Nephron (organoid): ENCODE measurements at regions not wholly inside any gene's neighbourhood (a gene's known extent, or its start where the extent isn't known, plus 50 kb on each side); places are given as distances from the start of the nearest gene placed in this dataset.
A peak's percentile ranks its signal among the peaks of the same experiment; 100 is the strongest.

ENCODE experiments used
- H3K27ac Mint-ChIP-seq, 3 experiments: 2 replicates each; pipeline ENCODE4 v1.8.0; 2020; ENCODE audit warnings: mixed read lengths in 3 of 3, mild to moderate bottlenecking in 2 of 3, moderate library complexity in 1 of 3
- H3K27me3 Mint-ChIP-seq: 2 replicates; pipeline ENCODE4 v1.8.0; 2021; ENCODE audit warnings: low read depth, mild to moderate bottlenecking, moderate library complexity, mixed read lengths
- H3K36me3 Mint-ChIP-seq: 2 replicates; pipeline ENCODE4 v1.8.0; 2020; ENCODE audit warnings: low read depth, mixed read lengths
- H3K4me1 Mint-ChIP-seq: 2 replicates; pipeline ENCODE4 v1.8.0; 2020; ENCODE audit warnings: mixed read lengths
- H3K4me3 Mint-ChIP-seq, 3 experiments: 2 replicates each; pipeline ENCODE4 v1.8.0; 2020; ENCODE audit warnings: mild to moderate bottlenecking in 3 of 3, mixed read lengths in 3 of 3, moderate library complexity in 2 of 3
- H3K9me3 Mint-ChIP-seq: 2 replicates; pipeline ENCODE4 v1.8.0; 2020; ENCODE audit warnings: mixed read lengths
- CTCF ChIP-seq, 3 experiments: fragments of 200-600 bp; sonication (generic); IDR thresholded peaks; one replicate each; pipeline ENCODE4 v1.5.0; 2021; ENCODE audit warnings: antibody characterized with exemption in 3 of 3; ENCODE audit not compliant: unreplicated experiment in 3 of 3

DNA sequence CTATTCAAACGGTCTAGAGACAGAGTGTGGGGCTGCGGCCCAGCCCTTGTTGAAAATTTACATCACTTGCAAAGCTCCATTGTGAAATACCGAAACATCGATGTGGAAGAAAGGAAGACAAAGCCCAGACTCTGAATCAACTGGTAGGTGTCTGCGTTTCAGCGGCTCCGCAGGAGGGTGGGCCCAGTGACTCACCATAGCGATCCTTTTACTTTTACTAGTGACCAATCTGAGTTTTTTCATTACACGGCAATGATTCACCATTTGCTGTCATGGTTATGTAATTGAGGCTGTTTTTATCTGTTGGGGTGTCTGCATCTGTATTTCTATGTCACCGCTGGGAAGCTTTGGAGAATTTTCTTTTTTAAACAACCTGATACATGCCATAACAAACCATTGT is 66.6 kb upstream of the ODC1 start:
- H3K36me3 Mint-ChIP-seq, result peaks cover 9% of the 10 kb centered on the region
- H3K9me3 Mint-ChIP-seq, result peaks cover 25% of the 10 kb centered on the region
- TF ChIP-seq CTCF (IDR thresholded peaks at IDR 0.05; ENCODE audit: unreplicated experiment in 3 of 3), result no peak
- H3K27me3 Mint-ChIP-seq, result peaks cover 7% of the 10 kb centered on the region
- no peaks in the 10 kb centered on the region for H3K4me1 Mint-ChIP-seq
- H3K4me3 Mint-ChIP-seq, result no peak overlapping the region
- no peak overlapping the region for H3K27ac Mint-ChIP-seq

DNA sequence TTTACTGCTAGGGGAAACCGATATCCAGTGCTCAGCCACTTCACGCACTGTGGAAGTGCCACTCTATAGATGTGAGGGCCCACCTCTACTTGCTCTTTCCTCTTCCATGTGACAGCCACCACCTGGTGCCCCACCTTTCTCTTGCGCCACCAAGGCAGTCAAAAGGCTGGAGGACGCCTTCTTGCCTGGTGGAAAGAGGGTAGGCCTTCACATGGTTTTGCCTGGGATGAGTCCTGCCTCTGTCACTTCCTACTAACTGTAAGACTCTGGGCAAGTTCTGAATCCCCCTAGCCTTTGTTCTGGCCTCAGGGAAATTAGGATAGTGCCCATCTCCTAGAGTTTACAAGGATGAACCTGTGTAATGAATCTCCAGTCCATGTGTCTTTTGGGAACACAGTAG is 66.1 kb upstream of the ODC1 start:
- peaks cover 7% of the 10 kb centered on the region for H3K27me3 Mint-ChIP-seq
- peaks cover 9% of the 10 kb centered on the region for H3K36me3 Mint-ChIP-seq
- H3K4me3 Mint-ChIP-seq, result no peak overlapping the region

GRCh38 chr2:10513201-10513600 is 65.1 kb upstream of the ODC1 start:
- no peak for TF ChIP-seq CTCF (IDR thresholded peaks at IDR 0.05; ENCODE audit: unreplicated experiment in 3 of 3)

More for the DNA sequence above, 66.1 kb upstream of the ODC1 start:
- no peak for TF ChIP-seq CTCF (IDR thresholded peaks at IDR 0.05; ENCODE audit: unreplicated experiment in 3 of 3)
- Mint-ChIP-seq H3K4me1 (no peaks in the 10 kb centered on the region), H3K9me3 (peaks cover 25% of the 10 kb centered on the region), H3K27ac (no peak overlapping the region)

GRCh38 chr2:10508038-10508437 is 59.9 kb upstream of the ODC1 start:
- H3K36me3 Mint-ChIP-seq, result no peaks in the 10 kb centered on the region
- no peak for TF ChIP-seq CTCF (IDR thresholded peaks at IDR 0.05; ENCODE audit: unreplicated experiment in 3 of 3)
- H3K4me3 Mint-ChIP-seq, result no peak overlapping the region

More at GRCh38 chr2:10513201-10513600, 65.1 kb upstream of the ODC1 start:
- no peak overlapping the region for H3K27ac Mint-ChIP-seq
- H3K4me1 Mint-ChIP-seq, result no peaks in the 10 kb centered on the region
- H3K9me3 Mint-ChIP-seq, result peaks cover 25% of the 10 kb centered on the region
- H3K36me3 Mint-ChIP-seq, result peaks cover 9% of the 10 kb centered on the region
- no peak overlapping the region for H3K4me3 Mint-ChIP-seq
- peaks cover 7% of the 10 kb centered on the region for H3K27me3 Mint-ChIP-seq

DNA sequence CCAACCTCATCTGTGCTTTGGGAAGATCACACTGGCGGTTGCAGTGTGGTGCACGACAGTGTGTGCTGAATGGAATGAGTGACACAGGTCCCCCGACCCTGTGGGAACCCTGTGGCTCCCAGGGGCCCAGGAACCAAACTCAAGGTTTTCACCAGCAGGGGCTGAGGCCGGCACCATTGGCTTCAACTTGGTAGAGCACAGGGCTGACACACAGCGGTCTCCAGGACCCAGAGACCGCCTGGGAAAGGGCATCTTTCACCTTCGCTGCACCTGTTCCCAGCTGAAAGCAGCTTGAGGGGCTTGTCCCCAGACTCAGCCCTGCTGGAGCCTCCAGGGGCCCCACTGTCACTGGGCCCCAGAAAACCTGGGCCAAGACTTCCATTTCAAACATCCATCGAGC is 59.0 kb upstream of the ODC1 start:
- peaks cover 8% of the 10 kb centered on the region for H3K4me1 Mint-ChIP-seq
- no peak overlapping the region for H3K27ac Mint-ChIP-seq
- H3K36me3 Mint-ChIP-seq, result no peaks in the 10 kb centered on the region
- peaks cover 6% of the 10 kb centered on the region for H3K27me3 Mint-ChIP-seq
- no peaks in the 10 kb centered on the region for H3K9me3 Mint-ChIP-seq
- no peak overlapping the region for H3K4me3 Mint-ChIP-seq
- TF ChIP-seq CTCF (IDR thresholded peaks at IDR 0.05; ENCODE audit: unreplicated experiment in 3 of 3), result no peak

More at GRCh38 chr2:10508038-10508437, 59.9 kb upstream of the ODC1 start:
- Mint-ChIP-seq H3K27me3 (peaks cover 6% of the 10 kb centered on the region), H3K4me1 (no peaks in the 10 kb centered on the region), H3K9me3 (peaks cover 2% of the 10 kb centered on the region), H3K27ac (peak overlapping the region in 1 of 3 experiments; percentile 6)

GRCh38 chr2:10504994-10505820 is 57.1 kb upstream of the ODC1 start:
- no peak overlapping the region for H3K4me3 Mint-ChIP-seq
- no peaks in the 10 kb centered on the region for H3K36me3 Mint-ChIP-seq
- H3K4me1 Mint-ChIP-seq, result peaks cover 12% of the 10 kb centered on the region
- TF ChIP-seq CTCF (IDR thresholded peaks at IDR 0.05; ENCODE audit: unreplicated experiment in 3 of 3), result no peak
- H3K27ac Mint-ChIP-seq, result no peak overlapping the region
- H3K27me3 Mint-ChIP-seq, result peaks cover 6% of the 10 kb centered on the region
- no peaks in the 10 kb centered on the region for H3K9me3 Mint-ChIP-seq
